ENCODE measurements at regions not wholly inside any gene's neighbourhood (a gene's known extent, or its start where the extent isn't known, plus 50 kb on each side); places are given as distances from the start of the nearest gene placed in this dataset.

GRCh38 chr4:126718136-126718535 lies 914.6 kb upstream of the INTU start:
- Histone ChIP-seq H3K27me3 (no peaks in the 10 kb centered on the region), H3K36me3 (no peaks in the 10 kb centered on the region), H3K27ac (no peak overlapping the region), H3K9me3 (no peaks in the 10 kb centered on the region), H3K4me3 (no peak overlapping the region), H3K4me1 (no peaks in the 10 kb centered on the region)
- 48% methylated on average over 4 of the region's 4 CpGs for WGBS
- DNase-seq (ENCODE audit: low spot score in 2 of 2), result no peak
- no peak for TF ChIP-seq POLR2AphosphoS5 (IDR thresholded peaks at IDR 0.05)
- no peak for TF ChIP-seq POLR2A (IDR thresholded peaks at IDR 0.05)
- TF ChIP-seq, protein P1, sequence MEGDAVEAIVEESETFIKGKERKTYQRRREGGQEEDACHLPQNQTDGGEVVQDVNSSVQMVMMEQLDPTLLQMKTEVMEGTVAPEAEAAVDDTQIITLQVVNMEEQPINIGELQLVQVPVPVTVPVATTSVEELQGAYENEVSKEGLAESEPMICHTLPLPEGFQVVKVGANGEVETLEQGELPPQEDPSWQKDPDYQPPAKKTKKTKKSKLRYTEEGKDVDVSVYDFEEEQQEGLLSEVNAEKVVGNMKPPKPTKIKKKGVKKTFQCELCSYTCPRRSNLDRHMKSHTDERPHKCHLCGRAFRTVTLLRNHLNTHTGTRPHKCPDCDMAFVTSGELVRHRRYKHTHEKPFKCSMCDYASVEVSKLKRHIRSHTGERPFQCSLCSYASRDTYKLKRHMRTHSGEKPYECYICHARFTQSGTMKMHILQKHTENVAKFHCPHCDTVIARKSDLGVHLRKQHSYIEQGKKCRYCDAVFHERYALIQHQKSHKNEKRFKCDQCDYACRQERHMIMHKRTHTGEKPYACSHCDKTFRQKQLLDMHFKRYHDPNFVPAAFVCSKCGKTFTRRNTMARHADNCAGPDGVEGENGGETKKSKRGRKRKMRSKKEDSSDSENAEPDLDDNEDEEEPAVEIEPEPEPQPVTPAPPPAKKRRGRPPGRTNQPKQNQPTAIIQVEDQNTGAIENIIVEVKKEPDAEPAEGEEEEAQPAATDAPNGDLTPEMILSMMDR (IDR thresholded peaks at IDR 0.05), result no peak
- no peak for TF ChIP-seq EP300 (IDR thresholded peaks at IDR 0.05)

DNA sequence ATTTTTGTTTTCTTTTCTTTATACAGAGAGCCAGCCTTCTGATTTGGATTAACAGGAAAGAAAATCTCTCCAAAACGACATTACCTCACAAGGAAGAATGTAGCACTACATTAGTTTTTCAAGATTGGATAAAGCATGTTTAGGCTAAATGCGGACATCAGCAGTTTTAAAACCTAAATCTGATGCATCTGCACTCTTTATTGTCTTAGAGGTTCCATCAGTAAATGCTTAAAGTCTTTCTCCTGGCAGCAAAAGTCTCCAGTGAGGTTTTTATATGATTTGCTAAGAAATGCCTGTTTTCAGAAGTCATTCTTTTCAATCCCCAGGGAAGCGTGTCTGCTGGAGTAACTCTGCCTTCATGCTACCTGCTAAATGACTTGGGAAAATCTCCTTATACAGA lies 912.9 kb upstream of the INTU start:
- H3K36me3 ChIP-seq, result no peaks in the 10 kb centered on the region
- no peaks in the 10 kb centered on the region for H3K9me3 ChIP-seq
- DNase-seq (ENCODE audit: low spot score in 2 of 2), result no peak
- no peak overlapping the region for H3K27ac ChIP-seq
- H3K4me3 ChIP-seq, result no peak overlapping the region
- H3K4me1 ChIP-seq, result no peaks in the 10 kb centered on the region
- no peaks in the 10 kb centered on the region for H3K27me3 ChIP-seq
- WGBS, result 73% methylated on average over 3 of the region's 3 CpGs
- TF ChIP-seq, protein P1 (IDR thresholded peaks at IDR 0.05), result no peak
- TF ChIP-seq EP300 (IDR thresholded peaks at IDR 0.05), result no peak
- TF ChIP-seq POLR2AphosphoS5 (IDR thresholded peaks at IDR 0.05), result no peak
- TF ChIP-seq POLR2A (IDR thresholded peaks at IDR 0.05), result no peak

DNA sequence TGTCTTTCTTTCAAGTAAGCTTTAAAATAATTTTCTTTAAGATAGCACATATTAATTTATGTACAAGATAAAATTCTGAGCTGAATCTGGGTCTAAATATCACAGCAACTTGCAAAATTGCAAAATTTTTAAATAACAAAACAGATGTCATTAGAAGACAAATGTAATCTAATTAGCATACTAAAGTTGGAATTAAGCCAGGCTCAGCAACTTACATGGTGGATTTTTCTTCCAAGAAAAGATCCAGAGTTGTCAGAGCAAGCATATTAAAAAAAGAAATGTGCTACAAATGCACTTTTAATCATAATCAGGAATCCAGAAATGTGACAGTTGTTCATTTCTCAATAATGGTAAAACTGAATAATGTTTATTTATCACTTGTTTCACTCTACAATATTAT lies 906.9 kb upstream of the INTU start:
- H3K4me1 ChIP-seq, result no peaks in the 10 kb centered on the region
- H3K27me3 ChIP-seq, result no peaks in the 10 kb centered on the region
- no peaks in the 10 kb centered on the region for H3K9me3 ChIP-seq
- TF ChIP-seq POLR2A (IDR thresholded peaks at IDR 0.05), result no peak
- TF ChIP-seq, protein P1 (IDR thresholded peaks at IDR 0.05), result no peak
- TF ChIP-seq POLR2AphosphoS5 (IDR thresholded peaks at IDR 0.05), result no peak
- TF ChIP-seq EP300 (IDR thresholded peaks at IDR 0.05), result no peak
- H3K27ac ChIP-seq, result no peak overlapping the region
- DNase-seq (ENCODE audit: low spot score in 2 of 2), result no peak
- H3K36me3 ChIP-seq, result no peaks in the 10 kb centered on the region
- no peak overlapping the region for H3K4me3 ChIP-seq

DNA sequence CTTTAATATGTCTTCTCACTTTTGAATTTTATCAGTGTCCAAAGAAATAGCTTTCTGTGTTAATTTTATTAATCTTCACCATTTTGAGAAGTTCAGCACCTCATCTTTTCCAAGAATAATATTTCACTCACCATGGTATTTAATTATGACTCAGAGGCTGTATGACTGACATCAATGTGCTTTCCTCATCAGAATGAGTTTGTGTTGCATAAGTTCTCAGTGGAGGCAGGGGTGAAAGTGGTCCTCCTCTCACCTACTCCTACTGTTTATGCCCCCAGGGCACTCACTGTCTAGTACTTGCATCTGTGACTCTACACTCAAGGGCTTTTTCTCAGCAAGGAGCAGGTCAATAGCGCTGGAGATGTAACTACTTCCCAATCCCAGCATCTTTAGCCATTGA lies 905.3 kb upstream of the INTU start:
- no peak for DNase-seq (ENCODE audit: low spot score in 2 of 2)
- no peak overlapping the region for H3K4me3 ChIP-seq
- TF ChIP-seq POLR2A (IDR thresholded peaks at IDR 0.05) (no peak), EP300 (IDR thresholded peaks at IDR 0.05) (no peak), POLR2AphosphoS5 (IDR thresholded peaks at IDR 0.05) (no peak)
- TF ChIP-seq, protein P1 (IDR thresholded peaks at IDR 0.05), result no peak
- H3K36me3 ChIP-seq, result no peaks in the 10 kb centered on the region
- H3K4me1 ChIP-seq, result no peaks in the 10 kb centered on the region
- no peaks in the 10 kb centered on the region for H3K9me3 ChIP-seq
- no peaks in the 10 kb centered on the region for H3K27me3 ChIP-seq
- 94% methylated on average over 1 of the region's 1 CpG for WGBS
- H3K27ac ChIP-seq, result no peak overlapping the region

DNA sequence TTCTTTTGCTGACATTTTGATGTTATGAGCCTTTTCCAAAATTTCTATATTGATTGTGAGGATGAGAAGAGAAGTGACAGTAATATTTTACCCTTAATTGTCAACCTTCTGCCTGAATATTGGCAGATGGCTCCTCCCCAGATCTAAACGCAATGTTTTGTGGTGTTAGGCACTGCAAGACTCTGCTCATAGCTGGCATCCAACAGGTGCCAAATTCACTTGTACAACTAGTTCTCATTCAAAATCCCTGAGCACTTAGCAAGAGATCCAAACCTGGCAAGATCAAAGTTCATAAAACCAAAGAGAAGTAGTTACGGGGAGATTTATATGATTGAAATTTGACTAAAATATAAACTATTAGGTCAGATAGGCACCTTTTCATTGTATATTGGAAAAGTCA lies 901.7 kb upstream of the INTU start:
- 95% methylated on average over 2 of the region's 2 CpGs for WGBS
- H3K27me3 ChIP-seq, result no peaks in the 10 kb centered on the region
- H3K4me1 ChIP-seq, result no peaks in the 10 kb centered on the region
- H3K36me3 ChIP-seq, result no peaks in the 10 kb centered on the region
- no peak for TF ChIP-seq POLR2A (IDR thresholded peaks at IDR 0.05)
- no peak for TF ChIP-seq EP300 (IDR thresholded peaks at IDR 0.05)
- TF ChIP-seq POLR2AphosphoS5 (IDR thresholded peaks at IDR 0.05), result no peak
- TF ChIP-seq, protein P1 (IDR thresholded peaks at IDR 0.05), result no peak
- H3K4me3 ChIP-seq, result no peak overlapping the region
- H3K9me3 ChIP-seq, result no peaks in the 10 kb centered on the region
- H3K27ac ChIP-seq, result no peak overlapping the region
- DNase-seq (ENCODE audit: low spot score in 2 of 2), result no peak

Measured in suprapubic skin (tissue), 4 donors.